Esophagus squamous epithelium (tissue), 5 donors: ENCODE measurements at regions not wholly inside any gene's neighbourhood (a gene's known extent, or its start where the extent isn't known, plus 50 kb on each side); places are given as distances from the start of the nearest gene placed in this dataset.
"Not testable (repeated sequence)": the region's sequence is repeated elsewhere in the genome, so short reads cannot be mapped to it uniquely, and the experiment has no call there.

Experiments used
- DNase-seq: peaks from one replicate; lab custom pipeline; 2025; lab: John Stamatoyannopoulos, UW
- H3K27ac ChIP-seq, 4 donors: fragments of 200-600 bp; sonication (generic); one replicate each; pipeline ENCODE4 v1.5.1; 2016 to 2019; ENCODE audit warnings: mild to moderate bottlenecking in 1 of 4
- H3K27me3 ChIP-seq, 4 donors: fragments of 200-600 bp; sonication (generic); 1 replicate in 3 of 4; 2 replicates in 1 of 4; pipeline versions ENCODE4 v1.5.1 to v1.6.0; 2017 to 2021; ENCODE audit warnings: antibody characterized with exemption in 1 of 4
- H3K36me3 ChIP-seq, 3 donors: fragments of 200-600 bp; sonication (generic); one replicate each; pipeline ENCODE4 v1.5.1; 2016 to 2019
- H3K4me1 ChIP-seq, 3 donors: fragments of 200-600 bp; sonication (generic); one replicate each; pipeline ENCODE4 v1.5.1; 2017 to 2019
- H3K4me3 ChIP-seq, 4 donors: fragments of 200-600 bp; sonication (generic); 1 replicate in 3 of 4; 2 replicates in 1 of 4; pipeline ENCODE4 v1.5.1; 2016 to 2019; ENCODE audit warnings: mild to moderate bottlenecking in 2 of 4, moderate library complexity in 1 of 4
- H3K9me3 ChIP-seq, 3 donors: fragments of 200-600 bp; sonication (generic); one replicate each; pipeline ENCODE4 v1.5.1; 2016 to 2019
- POLR2A ChIP-seq, 4 donors: fragments of 450-650 bp; IDR thresholded peaks; one replicate each; pipeline ENCODE4 v1.6.1; 2017; ENCODE audit warnings: antibody characterized with exemption in 4 of 4, mild to moderate bottlenecking in 4 of 4, moderate library complexity in 3 of 4
- WGBS, 2 donors: methylation state at CpG; one replicate each; pipeline ENCODE4 v1.1.5; 2018; 5-methylcytosine and 5-hydroxymethylcytosine counted together
- intact Hi-C: fragments of 100-400 bp; cut with DNase I; formaldehyde crosslinking; loops from one replicate; pipeline ENCODE4 v1.15.0; 2022
- TF ChIP-seq, protein P1 (sequence below), 6 experiments: fragments of 450-650 bp in 4 of 6; fragments of 200-600 bp in 2 of 6; sonication (generic) in 2 of 6; IDR thresholded peaks; one replicate each; pipeline ENCODE4 v1.5.1; 2016 to 2019; ENCODE audit warnings: antibody characterized with exemption in 6 of 6, mild to moderate bottlenecking in 4 of 6, moderate library complexity in 4 of 6
- donor health status: DM: yes; HTN: yes; CAD: no.

DNA sequence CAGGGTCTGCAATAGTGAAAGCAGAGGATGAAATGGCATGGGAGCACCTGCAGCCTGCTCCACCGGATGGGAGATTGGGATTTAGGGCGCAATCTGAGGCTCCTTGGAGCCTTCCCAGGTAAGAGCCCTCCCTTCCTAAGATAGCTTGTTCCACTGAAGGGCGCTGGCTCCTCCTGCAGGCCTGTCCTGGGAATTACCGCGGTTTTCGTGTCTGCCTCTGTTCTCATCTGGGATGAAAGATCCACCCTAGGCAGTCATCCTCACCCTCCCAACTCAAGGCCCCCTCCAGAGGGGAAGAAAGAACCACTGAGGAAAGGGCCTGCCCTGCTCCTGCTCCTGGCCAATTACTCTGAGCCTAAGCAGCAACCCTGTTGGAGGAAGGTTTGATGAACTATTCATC, 547.5 kb downstream of the SMARCA1 start:
- 2% methylated on average over 6 of the region's 6 CpGs; no CpG with 5 or more reads in 1 of the 2 donors for WGBS, 2 donors
- H3K4me1 ChIP-seq, result no peaks in the 10 kb centered on the region
- no peak for DNase-seq
- H3K27ac ChIP-seq, result no peak overlapping the region
- H3K4me3 ChIP-seq, result no peak overlapping the region
- H3K36me3 ChIP-seq, result no peaks in the 10 kb centered on the region
- intact Hi-C loops, result no loop called here
- H3K27me3 ChIP-seq, result no peaks in the 10 kb centered on the region
- H3K9me3 ChIP-seq, result no peaks in the 10 kb centered on the region
- TF ChIP-seq POLR2A (IDR thresholded peaks at IDR 0.05), result no peak
- TF ChIP-seq, protein P1, sequence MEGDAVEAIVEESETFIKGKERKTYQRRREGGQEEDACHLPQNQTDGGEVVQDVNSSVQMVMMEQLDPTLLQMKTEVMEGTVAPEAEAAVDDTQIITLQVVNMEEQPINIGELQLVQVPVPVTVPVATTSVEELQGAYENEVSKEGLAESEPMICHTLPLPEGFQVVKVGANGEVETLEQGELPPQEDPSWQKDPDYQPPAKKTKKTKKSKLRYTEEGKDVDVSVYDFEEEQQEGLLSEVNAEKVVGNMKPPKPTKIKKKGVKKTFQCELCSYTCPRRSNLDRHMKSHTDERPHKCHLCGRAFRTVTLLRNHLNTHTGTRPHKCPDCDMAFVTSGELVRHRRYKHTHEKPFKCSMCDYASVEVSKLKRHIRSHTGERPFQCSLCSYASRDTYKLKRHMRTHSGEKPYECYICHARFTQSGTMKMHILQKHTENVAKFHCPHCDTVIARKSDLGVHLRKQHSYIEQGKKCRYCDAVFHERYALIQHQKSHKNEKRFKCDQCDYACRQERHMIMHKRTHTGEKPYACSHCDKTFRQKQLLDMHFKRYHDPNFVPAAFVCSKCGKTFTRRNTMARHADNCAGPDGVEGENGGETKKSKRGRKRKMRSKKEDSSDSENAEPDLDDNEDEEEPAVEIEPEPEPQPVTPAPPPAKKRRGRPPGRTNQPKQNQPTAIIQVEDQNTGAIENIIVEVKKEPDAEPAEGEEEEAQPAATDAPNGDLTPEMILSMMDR (IDR thresholded peaks at IDR 0.05), result peak in 4 of 6 experiments; percentile 19 to 37 (median 28)

DNA sequence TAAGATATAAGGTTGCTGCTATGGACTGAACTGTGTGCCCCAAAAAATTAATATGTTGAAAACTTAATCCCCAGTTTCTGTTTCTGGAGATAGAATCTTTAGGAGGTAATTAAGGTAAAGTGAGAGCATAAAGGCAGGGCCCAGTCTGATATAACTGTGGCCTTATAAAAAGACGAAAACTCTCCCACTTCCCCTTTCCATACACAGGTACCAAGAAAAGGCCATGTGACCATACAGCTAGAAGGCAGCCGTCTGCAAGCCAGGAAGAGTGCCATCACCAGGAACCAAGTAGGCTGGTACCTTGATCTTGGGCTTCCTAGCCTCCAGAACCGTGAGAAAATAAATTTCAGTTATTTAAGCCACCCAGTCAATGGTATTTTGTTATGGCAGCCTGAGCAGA, 550.3 kb downstream of the SMARCA1 start:
- H3K36me3 ChIP-seq, result no peaks in the 10 kb centered on the region
- no peak overlapping the region for H3K27ac ChIP-seq
- H3K9me3 ChIP-seq, result no peaks in the 10 kb centered on the region
- H3K4me3 ChIP-seq, result no peak overlapping the region
- intact Hi-C loops, result no loop called here
- no peaks in the 10 kb centered on the region for H3K4me1 ChIP-seq
- no peak for DNase-seq
- 35 to 63% methylated on average over 2 to 3 of the region's 3 CpGs for WGBS, 2 donors
- no peaks in the 10 kb centered on the region for H3K27me3 ChIP-seq
- TF ChIP-seq, protein P1 (IDR thresholded peaks at IDR 0.05), result no peak
- no peak for TF ChIP-seq POLR2A (IDR thresholded peaks at IDR 0.05)

DNA sequence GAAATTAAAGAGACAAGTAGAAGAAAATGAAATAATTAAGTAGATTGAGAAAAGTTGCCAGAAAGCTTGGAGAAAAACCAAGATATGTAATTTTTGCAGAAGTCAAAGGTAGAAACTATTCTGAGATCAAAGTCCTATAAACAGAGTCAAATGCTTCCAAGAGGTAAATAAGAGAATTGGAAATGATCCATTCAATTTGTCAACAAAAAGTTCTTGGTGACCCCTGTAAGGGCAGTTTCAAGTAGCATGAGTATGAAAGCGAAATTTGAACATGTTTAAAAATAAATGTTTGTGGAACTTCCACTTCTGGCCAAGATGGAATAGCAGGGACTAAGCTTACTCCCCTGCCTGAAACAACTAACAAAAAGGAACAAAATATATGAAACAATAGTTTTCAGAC, 562.0 kb downstream of the SMARCA1 start:
- Histone ChIP-seq H3K36me3 (no peaks in the 10 kb centered on the region), H3K27ac (no peak overlapping the region), H3K9me3 (no peaks in the 10 kb centered on the region), H3K27me3 (no peaks in the 10 kb centered on the region), H3K4me1 (no peaks in the 10 kb centered on the region), H3K4me3 (no peak overlapping the region)
- WGBS, 2 donors, result 38 to 50% methylated on average over 1 of the region's 1 CpG
- DNase-seq, result no peak
- TF ChIP-seq, protein P1 (IDR thresholded peaks at IDR 0.05), result no peak
- TF ChIP-seq POLR2A (IDR thresholded peaks at IDR 0.05), result no peak
- intact Hi-C loops, result no loop called here

DNA sequence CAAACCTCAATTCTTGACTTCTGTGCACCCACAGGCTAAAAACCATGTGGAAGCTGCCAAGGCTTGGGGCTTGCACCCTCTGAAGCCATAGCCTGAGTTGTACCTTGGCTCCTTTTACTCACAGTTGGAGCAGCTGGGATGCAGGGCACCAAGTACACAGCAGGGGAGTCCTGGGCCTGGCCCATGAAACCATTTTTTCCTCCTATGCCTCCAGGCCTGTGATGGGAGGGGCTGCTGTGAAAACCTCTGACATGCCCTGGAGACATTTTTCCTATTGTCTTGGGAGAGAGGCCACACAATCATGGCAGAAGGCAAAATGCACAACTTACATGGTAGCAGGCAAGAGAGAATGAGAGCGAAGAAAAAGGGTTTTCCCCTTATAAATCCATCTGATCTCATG, 568.6 kb downstream of the SMARCA1 start:
- intact Hi-C loops, H3K27ac ChIP-seq, H3K27me3 ChIP-seq, H3K36me3 ChIP-seq, H3K4me1 ChIP-seq, DNase-seq, H3K9me3 ChIP-seq, H3K4me3 ChIP-seq: not testable (repeated sequence)
- WGBS, 2 donors, result 70 to 86% methylated on average over 1 of the region's 1 CpG

DNA sequence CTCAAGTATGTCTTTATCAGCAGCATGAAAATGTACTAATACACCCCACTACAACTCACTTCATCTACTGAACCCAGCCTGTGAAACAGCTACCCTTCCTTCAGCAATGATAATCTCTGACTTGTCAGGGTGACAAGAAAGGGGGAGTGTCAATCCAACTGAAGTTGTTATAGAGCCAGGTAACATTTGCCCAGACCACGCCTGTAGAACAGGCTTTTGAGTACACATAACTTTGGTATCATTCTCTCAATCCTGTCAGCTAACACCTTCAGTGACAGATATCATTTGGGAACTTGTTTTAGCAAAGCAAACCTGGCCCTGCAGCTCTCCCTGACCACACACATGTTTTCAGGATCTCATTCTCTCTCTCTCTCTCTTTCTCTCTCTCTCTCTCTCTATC, 592.2 kb downstream of the SMARCA1 start:
- 25 to 27% methylated on average over 1 of the region's 1 CpG for WGBS, 2 donors
- H3K4me1 ChIP-seq, result no peaks in the 10 kb centered on the region
- no peak overlapping the region for H3K4me3 ChIP-seq
- H3K9me3 ChIP-seq, result no peaks in the 10 kb centered on the region
- TF ChIP-seq, protein P1 (IDR thresholded peaks at IDR 0.05), result no peak
- TF ChIP-seq POLR2A (IDR thresholded peaks at IDR 0.05), result no peak
- intact Hi-C loops, result no loop called here
- no peak overlapping the region for H3K27ac ChIP-seq
- no peak for DNase-seq
- no peaks in the 10 kb centered on the region for H3K27me3 ChIP-seq
- no peaks in the 10 kb centered on the region for H3K36me3 ChIP-seq
